Ecto neural progenitor cell (in vitro differentiated cells): ENCODE measurements at regions not wholly inside any gene's neighbourhood (a gene's known extent, or its start where the extent isn't known, plus 50 kb on each side); places are given as distances from the start of the nearest gene placed in this dataset.

Experiments
- DNase-seq: peaks from one replicate; pipeline ENCODE4 v3.0.0-alpha.2; 2018; ENCODE audit warnings: low spot score

GRCh38 chr11:92533657-92534335, 309.2 kb downstream of the FAT3 start:
- DNase-seq = no peak

- DNase-seq = no peak
Observed at GRCh38 chr11:92536883-92537282, 312.3 kb downstream of the FAT3 start.

- DNase-seq = no peak
Observed at GRCh38 chr11:92540096-92540495, 315.5 kb downstream of the FAT3 start.

GRCh38 chr11:92545906-92546471, 321.4 kb downstream of the FAT3 start:
- DNase-seq = no peak

GRCh38 chr11:92546603-92547002, 322.0 kb downstream of the FAT3 start:
- no peak for DNase-seq

GRCh38 chr11:92550411-92550810, 325.8 kb downstream of the FAT3 start:
- no peak for DNase-seq

- DNase-seq = no peak
Observed at GRCh38 chr11:92550871-92551270, 326.3 kb downstream of the FAT3 start.

GRCh38 chr11:92552942-92553341, 328.3 kb downstream of the FAT3 start:
- DNase-seq = no peak

- no peak for DNase-seq
Observed at GRCh38 chr11:92554688-92555087, 330.1 kb downstream of the FAT3 start.

GRCh38 chr11:92556431-92556830, 331.8 kb downstream of the FAT3 start:
- no peak for DNase-seq

- DNase-seq = no peak
Observed at GRCh38 chr11:92557879-92558278, 333.3 kb downstream of the FAT3 start.

- DNase-seq = no peak
Observed at GRCh38 chr11:92558323-92558722, 333.7 kb downstream of the FAT3 start.

GRCh38 chr11:92569726-92570125, 345.1 kb downstream of the FAT3 start:
- no peak for DNase-seq

- no peak for DNase-seq
Observed at GRCh38 chr11:92572559-92572958, 347.9 kb downstream of the FAT3 start.

GRCh38 chr11:92576315-92576714, 351.7 kb downstream of the FAT3 start:
- DNase-seq = no peak

- DNase-seq = no peak
Observed at GRCh38 chr11:92580908-92581307, 356.3 kb downstream of the FAT3 start.

GRCh38 chr11:92588393-92588792, 363.8 kb downstream of the FAT3 start:
- DNase-seq = no peak

- DNase-seq = no peak
Observed at GRCh38 chr11:92589512-92589911, 364.9 kb downstream of the FAT3 start.

- no peak for DNase-seq
Observed at GRCh38 chr11:92591521-92591920, 366.9 kb downstream of the FAT3 start.

GRCh38 chr11:92594251-92594650, 369.6 kb downstream of the FAT3 start:
- no peak for DNase-seq

- DNase-seq = no peak
Observed at GRCh38 chr11:92595052-92595451, 370.4 kb downstream of the FAT3 start.

GRCh38 chr11:92596596-92597317, 372.1 kb downstream of the FAT3 start:
- no peak for DNase-seq

GRCh38 chr11:92601048-92601447, 368.4 kb upstream of the MTNR1B start:
- no peak for DNase-seq
